GM18861 (cell line): ENCODE measurements at regions not wholly inside any gene's neighbourhood (a gene's known extent, or its start where the extent isn't known, plus 50 kb on each side); places are given as distances from the start of the nearest gene placed in this dataset.
"Not testable (repeated sequence)": the region's sequence is repeated elsewhere in the genome, so short reads cannot be mapped to it uniquely, and the experiment has no call there.

Experiments
- ATAC-seq: cut with Tn5 transposase; IDR thresholded peaks from one replicate; pipeline ENCODE4 v1.9.1; 2021; ENCODE audit not compliant: unreplicated experiment

DNA sequence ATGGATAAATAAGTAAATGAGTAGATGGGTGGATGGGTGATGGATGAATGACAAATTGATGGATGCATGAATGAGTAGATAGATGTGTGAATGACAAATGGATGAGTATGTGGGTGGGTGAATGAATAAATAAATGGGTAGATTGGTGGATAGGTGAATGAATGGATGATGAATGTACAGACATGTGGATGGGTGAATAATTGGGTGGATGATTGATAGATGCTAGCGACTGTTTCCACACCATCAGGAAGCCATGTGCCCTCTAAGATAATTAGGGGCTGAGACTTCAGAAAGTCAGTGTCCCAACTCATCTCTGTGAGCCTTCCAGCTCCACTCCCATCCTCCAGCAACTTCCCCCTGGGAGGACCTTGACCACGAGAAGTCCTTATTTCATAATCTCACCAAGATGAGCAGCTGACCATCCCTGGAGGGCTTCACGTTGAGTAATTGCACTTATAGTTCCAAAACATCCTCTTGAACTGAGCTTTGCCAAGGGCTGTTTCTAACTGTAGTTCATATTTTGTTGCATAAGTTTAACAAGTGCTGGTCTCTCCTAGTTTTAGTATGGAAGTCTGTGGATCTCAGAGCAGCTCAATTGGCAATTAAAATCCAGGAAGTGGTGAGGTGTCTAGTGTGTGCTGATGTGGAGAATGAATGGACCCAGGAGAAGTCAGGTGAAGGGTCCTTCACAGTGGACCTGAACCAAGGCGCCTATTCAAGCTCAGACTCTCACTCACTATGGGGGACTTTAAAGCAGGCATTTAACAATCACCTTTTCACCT is 295.7 kb downstream of the ADGRD1 start:
- no peak for ATAC-seq

DNA sequence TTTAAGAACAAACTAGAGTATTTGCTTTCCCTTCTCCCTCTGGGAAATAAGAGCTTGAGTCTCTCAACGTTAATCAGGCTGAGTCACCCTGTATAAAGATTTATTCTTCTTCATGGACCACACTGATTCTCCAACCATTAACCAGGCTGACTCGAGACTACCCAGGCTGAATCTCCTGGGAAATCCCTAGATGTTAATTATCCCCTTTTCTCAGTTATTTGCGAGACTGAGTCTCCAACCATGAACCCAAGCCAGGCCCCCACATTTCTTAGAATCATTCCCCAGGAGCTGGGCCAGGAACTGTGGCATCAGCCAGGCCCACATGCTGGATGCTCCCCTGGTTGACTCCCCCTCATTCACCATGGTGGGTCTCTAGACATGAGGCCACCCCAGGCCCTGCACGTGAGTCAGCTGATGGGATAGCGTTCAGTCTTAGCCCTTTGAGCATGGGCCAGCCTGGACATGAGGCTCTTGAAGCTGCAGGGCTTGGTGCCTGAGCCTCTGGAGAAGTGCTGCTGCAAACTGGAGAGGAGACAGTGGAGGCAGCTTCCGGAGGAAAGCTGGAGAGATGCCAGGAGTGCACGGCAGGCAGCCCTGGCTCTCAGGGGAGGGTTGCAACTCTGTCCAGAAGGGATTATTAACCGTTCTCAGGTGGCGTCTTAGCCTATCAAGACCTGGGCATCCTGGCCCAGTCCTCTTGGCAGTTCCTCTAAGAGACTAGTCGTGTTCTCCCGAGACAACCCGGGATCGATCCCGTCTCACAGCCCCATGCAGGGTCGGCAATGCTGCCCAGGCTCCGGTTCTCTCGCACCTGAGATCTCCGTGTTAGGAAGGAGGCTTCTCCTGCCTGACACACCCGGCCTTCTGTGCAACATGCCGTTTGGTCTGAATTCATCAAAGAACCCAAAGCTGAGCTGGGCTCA is 296.6 kb downstream of the ADGRD1 start:
- no peak for ATAC-seq

DNA sequence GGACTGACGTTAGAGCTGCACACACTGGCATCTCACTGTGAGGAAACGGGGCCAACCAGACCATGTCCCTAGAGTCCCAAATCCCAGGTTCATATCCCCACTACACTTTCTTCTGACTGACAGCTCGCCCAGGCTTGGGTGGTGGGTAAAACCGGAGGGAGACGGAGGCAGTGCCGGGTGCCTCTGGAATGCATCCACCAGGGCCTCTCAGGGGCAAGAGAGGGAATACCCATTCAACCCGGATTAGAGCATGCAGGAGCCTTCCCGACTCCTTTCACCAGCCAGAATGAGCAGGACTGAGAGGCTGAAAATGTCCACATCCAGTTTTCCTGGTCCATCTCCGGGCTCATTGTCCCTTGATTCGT is 297.2 kb downstream of the ADGRD1 start:
- ATAC-seq = no peak

DNA sequence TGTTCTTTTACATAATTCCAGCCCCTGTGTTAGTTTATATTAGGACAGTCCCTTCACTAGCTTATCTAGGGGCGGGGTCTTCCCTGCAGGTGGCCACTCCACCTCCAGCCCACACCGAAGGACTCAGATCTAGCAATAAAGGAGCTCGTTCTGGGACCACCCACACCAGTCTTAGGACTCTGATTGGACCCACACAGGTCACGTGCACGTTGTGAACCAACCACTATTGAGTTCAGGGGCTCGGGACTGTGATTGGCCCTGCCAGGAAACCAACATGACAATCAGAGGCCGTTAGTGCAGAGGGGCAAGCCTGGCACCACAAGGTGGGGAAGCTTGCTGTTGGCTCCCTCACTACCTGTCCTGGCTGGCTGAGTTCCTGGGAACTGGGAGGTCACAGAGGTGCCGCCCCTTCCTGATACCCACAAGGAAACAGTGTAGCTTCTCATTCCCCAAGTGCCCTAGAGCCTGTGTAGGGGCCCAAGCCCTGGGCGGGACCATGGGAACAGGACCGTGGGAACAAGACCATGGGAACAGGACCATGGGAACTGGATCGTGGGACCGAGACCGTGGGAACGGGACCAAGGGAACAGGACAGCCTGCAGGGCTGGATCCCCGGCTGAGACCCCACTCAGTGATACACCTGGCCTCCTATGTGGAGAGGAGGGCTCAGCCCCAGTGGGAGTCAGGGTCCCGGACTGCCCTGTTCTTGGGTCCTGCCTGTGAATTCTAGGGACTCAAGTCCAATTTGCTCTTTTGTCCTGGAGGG is 297.8 kb downstream of the ADGRD1 start:
- no peak for ATAC-seq

DNA sequence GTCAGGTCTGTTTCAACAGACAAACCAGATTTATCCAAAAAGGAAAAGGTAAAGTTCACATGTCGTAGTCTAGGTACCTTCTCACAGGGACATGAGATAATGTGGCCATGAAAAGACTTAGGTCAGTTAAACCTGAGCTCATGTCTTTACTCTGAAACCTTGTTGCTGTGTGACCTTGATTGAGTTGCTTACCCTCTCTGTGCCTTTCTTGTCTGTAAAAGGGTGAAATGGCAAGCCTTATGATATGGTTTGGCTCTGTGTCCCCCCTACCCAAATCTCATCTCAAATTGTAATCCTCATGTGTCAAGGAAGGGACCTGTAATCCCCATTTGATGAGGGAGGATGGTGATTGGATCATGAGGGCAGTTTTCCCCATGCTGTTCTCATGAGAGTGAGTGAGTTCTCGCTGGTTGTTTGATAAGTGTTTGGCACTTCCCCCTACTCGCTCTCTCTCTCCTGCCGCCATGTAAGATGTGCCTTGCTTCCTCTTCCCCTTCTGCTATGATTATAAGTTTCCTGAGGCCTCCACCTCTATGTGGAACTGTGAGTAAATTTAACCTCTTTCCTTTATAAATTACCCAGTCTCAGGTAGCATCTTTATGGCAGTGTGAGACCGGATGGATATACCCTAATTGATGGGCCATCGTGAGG is 299.8 kb downstream of the ADGRD1 start:
- ATAC-seq = no peak

DNA sequence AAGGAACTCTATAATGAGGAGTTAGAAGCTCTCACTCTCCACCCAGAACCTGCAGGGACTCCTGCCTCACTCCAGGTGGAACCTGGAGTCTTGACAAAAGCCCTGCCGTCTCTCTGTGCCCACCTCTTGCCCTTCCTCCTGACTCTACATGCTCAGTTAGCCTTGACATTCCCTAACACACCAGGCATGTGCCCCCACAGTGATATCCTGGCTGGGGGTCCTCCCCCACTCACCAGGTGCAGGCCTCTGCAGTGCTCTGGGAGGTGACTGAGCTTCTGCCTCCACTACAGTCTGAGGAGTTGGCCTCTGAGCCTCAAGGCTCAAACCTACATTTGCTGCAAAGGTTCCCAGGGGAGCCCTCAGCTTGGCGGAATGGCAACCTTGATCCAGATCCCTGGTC is 300.7 kb downstream of the ADGRD1 start:
- ATAC-seq = no peak

DNA sequence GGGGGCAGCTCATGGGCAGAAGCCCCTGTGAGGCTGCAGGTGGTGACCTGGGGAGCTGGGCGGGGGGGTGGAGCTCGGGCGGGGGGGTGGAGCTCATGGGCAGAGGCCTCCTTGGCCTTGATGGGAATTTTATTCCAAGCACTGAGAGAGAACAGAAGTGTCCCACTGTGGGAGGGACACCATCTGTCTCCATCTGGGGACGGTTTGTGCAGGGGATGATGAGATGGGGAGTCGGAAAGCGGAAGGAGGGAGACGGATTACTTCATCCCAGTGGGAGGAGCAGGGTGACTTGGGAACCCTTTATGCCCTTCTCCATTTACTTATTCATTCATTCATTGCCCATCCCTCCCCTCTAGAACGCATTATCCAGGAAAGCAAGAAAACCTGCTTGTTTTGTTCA is 304.7 kb downstream of the ADGRD1 start:
- ATAC-seq = no peak

DNA sequence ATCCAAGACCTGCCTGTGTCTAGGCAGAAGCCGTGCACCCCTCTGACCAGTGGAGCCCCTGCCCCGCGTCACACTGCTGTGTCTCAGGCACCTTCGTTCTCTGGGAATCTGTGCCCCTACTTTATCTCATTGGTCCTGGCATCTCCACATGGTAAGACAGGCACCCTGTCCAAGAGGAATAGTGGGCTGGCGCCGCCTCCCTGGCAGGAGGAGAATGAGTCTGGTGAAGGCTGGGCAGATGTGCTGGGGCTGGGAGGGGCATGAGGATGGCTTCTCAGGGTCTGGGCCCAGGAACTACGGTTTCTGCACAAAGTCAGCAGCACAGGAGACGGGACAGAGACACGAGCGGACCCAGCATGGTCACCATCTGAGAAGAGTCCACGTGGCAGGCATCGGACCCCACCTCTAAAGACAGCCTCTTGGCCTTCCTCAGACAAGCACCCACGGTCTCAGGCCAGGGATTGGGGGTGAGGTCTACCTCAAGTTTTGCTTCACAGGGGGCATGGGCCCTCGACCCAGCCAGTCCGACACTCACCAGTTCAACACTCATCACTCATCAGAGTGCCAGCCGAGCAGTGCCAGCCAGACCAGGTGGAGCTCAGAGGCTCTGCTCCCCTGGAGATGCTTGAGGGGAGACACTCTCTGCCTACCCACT is 306.7 kb downstream of the ADGRD1 start:
- ATAC-seq = no peak

DNA sequence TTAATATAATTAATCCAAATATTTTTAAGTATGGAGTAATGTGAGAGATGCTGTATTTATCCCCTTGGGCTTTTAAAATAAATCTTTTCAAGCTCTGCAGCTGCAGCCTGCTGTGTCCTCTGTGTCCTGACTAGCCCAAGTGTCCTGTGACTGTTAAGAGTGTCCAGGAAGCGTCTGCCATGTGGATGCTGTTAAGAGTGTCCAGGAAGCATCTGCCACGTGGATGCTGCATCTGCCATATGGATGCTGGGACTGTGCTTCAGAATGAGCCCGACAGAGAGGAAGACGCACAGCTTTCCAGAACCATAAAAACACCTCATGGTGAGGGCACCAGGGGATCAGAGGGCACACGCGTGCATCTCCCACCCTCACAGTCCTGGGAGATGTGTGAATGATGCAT is 307.2 kb downstream of the ADGRD1 start:
- ATAC-seq = no peak

DNA sequence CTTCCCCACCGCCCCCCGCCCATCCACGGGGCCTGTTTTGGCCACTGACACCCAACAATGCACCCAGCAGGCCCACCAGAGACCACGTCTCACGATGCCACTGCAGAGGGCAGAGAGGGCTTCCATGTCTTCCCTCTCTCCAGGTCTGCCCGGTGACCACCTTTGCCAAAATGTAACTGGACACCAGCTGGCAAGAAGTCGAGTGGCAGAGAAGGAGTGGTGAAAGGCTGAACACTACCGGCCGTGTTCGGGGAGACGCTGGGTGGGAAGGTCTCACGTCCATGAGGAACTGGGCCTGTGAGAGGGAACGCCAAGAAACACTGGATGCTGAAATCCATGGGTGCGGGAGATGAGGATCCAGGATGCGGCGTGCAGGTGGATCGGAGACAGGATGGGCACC is 308.2 kb downstream of the ADGRD1 start:
- ATAC-seq = no peak

DNA sequence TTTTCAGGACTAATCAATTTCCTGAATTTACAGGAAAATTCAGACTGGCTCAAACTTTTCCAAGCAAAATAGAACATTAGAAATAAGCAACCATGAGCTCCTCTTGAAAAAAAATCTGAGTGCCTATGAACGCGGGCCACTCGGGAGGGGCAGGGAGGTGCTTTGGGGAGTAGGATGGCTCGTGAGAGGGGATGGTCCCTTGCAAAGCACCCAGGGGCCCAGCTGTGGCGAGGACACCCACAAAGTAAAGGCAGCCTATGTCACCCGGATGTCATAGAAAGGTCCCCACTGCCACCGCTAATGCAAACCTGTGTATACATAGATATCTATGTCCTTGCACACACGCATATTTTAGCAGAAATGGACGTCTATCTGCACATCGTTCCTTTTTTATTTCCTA is 309.9 kb downstream of the ADGRD1 start:
- ATAC-seq = no peak

DNA sequence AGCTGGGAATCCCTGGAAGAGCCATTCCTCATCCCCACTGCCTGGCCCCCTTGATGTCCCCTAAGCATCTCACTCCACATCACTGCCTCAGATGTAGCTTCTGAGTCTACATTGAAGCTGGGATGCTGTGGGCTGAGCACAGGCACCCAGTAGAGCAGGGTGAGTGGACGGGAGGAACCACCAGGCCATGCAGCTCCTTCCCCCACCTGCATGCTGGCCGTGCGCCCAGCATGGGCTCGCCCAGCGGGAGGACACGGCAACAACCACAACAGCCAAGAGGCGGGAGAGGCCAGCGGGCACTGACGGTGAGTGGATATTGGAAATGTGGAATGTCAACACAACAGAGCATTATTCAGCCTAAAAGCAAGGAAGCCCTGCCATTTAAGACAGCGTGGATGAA is 310.9 kb downstream of the ADGRD1 start:
- no peak for ATAC-seq

DNA sequence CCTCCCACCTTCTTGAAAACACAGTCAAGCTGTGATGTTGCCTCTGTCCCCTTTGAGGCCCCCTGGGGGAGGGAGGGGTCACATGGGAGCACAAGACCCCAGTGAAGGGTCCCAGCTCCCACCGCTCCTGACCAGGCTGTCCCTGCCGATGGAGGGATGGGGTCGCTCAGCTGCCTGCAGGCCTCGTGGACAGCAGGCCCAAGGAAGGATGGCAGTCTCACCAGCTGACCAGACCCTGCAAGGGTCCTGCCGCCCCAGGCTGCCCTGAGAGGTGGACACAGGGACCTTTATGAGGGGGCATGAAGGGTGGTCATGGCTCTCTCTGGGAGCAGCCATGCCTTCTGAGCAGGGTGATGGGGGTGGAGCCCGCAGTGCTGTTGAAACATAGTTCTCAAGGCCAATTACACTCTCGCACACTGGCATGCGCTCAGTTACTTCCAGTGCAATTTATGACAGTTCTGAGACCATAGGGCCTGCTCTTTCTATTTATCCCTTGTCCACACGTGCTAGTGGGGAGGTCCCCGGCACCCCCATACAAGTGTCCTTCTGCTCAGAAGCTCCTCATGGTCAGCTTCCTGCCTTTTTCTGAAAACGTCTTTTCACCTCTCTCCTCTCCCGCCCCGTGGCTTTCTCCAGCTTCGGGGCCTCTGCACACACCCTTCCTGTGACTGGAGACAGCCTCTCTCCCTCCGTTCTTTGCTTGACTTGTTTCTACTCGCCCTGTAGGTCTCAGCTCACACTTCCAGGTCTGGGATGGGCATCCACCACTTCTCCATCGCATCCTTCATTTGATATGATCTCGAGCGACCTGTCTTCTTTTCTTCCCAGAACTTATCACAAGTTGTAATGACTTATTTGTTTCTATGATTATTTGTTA is 313.1 kb downstream of the ADGRD1 start:
- ATAC-seq = no peak

DNA sequence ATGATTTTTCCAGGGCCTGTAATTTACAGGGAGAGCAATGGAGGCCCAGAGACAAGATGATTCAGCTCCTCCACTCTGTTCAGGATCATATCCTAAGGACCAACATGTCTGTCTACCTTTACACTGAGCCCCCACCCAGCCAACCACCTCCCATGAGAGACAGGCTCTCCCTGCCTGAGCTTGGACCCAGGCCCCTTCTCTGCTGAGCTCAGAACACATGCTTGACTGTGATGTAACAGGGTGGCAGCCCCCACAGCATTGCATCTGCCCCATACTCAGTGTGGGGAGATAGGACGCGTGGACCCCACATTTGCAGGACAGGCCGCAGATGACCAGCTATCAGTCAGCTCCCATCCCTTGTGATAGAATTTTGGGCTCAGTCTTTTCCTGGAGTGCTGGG is 313.9 kb downstream of the ADGRD1 start:
- no peak for ATAC-seq

DNA sequence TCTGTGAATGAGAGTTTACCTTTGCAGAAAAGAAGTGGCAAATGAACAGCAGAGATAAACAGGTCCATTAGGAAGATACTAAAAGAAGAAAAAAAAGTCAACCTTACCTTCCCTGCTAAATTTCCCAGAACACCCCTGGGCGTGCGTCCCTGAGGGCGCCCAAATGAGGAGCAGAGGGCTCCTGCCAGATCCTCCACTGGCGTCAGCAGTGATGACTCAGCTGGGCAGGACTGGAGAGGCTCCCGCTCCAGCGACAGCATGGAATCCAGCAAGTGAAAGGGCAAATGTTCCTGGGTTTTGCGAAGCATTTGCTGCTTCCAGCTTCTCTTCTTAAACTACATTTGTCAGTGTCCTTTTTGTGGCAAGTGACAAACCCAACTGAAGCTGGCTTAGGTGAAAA is 314.4 kb downstream of the ADGRD1 start:
- not testable (repeated sequence) for ATAC-seq

DNA sequence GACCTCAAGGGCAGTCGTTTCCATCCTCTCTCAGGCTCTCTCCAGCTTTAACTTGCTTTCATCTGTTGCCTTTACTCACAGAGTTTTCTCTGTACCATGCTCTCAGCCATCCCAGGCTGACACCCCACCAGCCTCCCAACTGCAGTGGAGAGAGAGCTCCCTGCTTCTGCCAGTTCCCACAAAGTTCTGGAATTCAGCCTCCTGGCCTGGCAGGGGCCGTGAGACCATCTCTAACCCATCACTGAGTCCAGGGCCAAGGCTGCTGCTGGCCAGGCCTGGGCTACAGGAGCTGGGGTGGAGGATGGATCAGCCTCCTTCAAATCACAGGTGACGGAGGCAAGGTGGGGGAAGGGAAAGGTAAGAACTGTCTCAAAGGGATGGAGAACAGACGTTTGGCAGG is 314.9 kb downstream of the ADGRD1 start:
- not testable (repeated sequence) for ATAC-seq

DNA sequence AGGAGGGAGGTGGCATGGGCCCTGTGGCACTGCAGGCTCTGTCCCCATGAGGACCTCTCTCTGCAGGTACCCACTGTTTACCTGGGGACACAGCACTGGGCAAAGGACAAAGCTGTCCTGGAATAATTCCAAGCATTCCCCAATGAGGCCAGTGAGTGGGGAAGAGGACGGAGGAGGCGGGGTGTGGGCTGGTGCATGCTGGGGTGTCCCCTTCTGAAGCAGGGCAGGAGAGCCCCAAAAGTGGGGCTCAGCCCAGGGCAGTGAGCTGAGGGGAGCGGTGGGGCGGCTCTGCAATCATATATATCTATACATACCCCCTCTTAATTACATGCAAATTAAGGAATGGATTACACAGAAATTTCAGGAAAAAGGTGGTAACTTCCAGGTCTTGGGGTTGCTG is 315.8 kb downstream of the ADGRD1 start:
- no peak for ATAC-seq

DNA sequence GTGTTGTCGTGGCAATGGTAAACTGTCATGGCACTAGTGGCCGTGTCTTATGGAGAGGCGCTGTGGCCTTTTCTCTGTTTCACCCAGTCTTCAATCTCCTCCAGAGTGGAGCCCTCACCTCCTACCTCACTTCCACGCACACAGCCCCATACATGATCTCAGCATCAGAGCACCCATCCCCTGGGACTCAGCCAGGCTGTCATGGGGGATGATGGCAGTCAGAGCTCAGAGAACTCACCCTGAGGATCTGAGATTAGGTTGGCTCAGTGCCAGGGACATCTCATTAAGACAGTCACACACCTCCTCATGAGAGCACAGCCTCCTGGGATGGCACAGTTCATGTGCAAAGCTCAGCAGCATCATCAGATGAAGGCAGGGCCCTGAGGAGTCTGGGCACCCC is 316.3 kb downstream of the ADGRD1 start:
- not testable (repeated sequence) for ATAC-seq

DNA sequence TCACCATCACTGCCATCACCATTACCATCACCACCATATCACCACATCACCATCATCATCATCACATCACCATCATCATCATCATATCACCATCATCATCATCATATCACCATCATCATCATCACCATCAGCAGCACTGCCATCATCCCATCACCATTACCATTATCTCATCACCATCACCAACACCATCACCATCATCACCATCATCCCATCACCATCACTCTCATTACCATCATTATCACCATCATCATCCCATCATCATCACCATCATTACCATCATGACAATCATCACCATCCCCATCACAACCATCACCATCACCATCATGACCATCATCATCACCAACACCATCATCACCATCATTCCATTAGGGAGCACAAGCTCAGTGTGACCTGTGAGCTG is 318.0 kb downstream of the ADGRD1 start:
- no peak for ATAC-seq
